ENCODE measurements at regions not wholly inside any gene's neighbourhood (a gene's known extent, or its start where the extent isn't known, plus 50 kb on each side); places are given as distances from the start of the nearest gene placed in this dataset.
"Not testable (repeated sequence)": the region's sequence is repeated elsewhere in the genome, so short reads cannot be mapped to it uniquely, and the experiment has no call there.

DNA sequence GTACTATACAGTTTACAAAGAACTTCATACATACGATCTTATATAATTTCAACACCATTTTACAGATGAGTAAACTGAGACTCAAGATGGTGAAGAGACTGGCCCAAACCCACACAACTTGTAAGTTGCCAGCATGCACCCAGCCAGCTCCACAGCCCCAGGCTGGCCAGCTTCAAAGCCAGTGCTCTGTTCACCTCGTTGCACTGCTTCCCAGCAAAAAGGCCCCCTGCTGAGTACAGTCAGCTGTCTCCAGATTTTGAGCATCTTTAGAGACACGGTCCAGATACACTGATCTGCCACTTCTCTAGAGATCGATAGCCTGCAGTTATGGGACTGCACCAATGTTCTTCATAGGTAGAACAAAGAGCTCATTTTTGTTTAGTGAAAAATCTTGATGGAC, 257.2 kb upstream of the CHAC2 start:
- WGBS, 2 donors, result 68 to 70% methylated on average over 4 of the region's 4 CpGs
- TF ChIP-seq CTCF (IDR thresholded peaks at IDR 0.05), result no peak
- Histone ChIP-seq H3K27me3 (no peaks in the 10 kb centered on the region), H3K4me1 (peaks cover 0 to under 1% (median 0%) of the 10 kb centered on the region in 9 donors), H3K4me3 (no peak overlapping the region), H3K36me3 (no peaks in the 10 kb centered on the region), H3K27ac (no peak overlapping the region), H3K9me3 (no peaks in the 10 kb centered on the region)
- DNase-seq (no peak), ATAC-seq (no peak)
- intact Hi-C loops (cut with DNase I), result no loop called here

- Histone ChIP-seq H3K4me3 (no peak overlapping the region), H3K27me3 (no peaks in the 10 kb centered on the region), H3K36me3 (no peaks in the 10 kb centered on the region), H3K9me3 (no peaks in the 10 kb centered on the region), H3K4me1 (no peaks in the 10 kb centered on the region), H3K27ac (no peak overlapping the region)
- TF ChIP-seq CTCF (IDR thresholded peaks at IDR 0.05), result no peak
- DNase-seq (no peak), ATAC-seq (no peak)
- intact Hi-C loops (cut with DNase I), result no loop called here
- WGBS, 2 donors, result 87 to 90% methylated on average over 9 of the region's 9 CpGs
These were observed 257.7 kb upstream of the CHAC2 start for GRCh38 chr2:53509831-53510388.

- Histone ChIP-seq H3K4me1 (no peaks in the 10 kb centered on the region), H3K9me3 (no peaks in the 10 kb centered on the region), H3K36me3 (no peaks in the 10 kb centered on the region), H3K4me3 (no peak overlapping the region), H3K27me3 (no peaks in the 10 kb centered on the region), H3K27ac (no peak overlapping the region)
- WGBS, 2 donors, result 69 to 79% methylated on average over 3 of the region's 3 CpGs
- peak in 1 of 9 donors; percentile 7 for TF ChIP-seq CTCF (IDR thresholded peaks at IDR 0.05)
- intact Hi-C loops (cut with DNase I), result no loop called here
- ATAC-seq (peak in 1 of 8 donors; percentile 37), DNase-seq (no peak)
These were observed 258.9 kb upstream of the CHAC2 start for GRCh38 chr2:53508667-53509066.

DNA sequence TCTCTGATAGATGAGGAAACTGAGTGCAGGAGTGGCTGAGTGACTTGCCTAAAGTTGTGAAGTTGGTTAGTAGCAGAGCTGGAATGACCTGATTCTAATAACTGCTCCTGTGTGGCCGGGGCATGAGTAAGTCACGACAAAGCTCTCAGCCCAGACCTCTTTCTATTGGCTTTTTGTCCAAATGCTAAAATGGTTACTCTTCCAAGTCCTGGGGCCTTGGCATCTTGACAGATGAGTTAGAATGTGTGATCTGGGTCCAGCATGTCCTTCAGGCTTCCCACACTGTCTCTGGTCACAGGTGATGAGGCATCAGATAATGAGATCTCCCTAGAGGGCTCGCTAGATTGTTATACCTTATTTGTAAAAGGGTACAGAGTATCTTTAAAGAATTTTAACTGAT, 260.5 kb upstream of the CHAC2 start:
- H3K4me3 ChIP-seq; H3K27me3 ChIP-seq; intact Hi-C loops (cut with DNase I); DNase-seq; H3K27ac ChIP-seq; H3K36me3 ChIP-seq; H3K4me1 ChIP-seq; ATAC-seq; H3K9me3 ChIP-seq: not testable (repeated sequence)
- 84 to 85% methylated on average over 3 of the region's 3 CpGs for WGBS, 2 donors

GRCh38 chr2:53505826-53506225, 261.8 kb upstream of the CHAC2 start:
- ATAC-seq (no peak), DNase-seq (no peak)
- intact Hi-C loops (cut with DNase I), result no loop called here
- Histone ChIP-seq H3K27me3 (no peaks in the 10 kb centered on the region), H3K27ac (no peak overlapping the region), H3K36me3 (no peaks in the 10 kb centered on the region), H3K4me3 (no peak overlapping the region), H3K9me3 (no peaks in the 10 kb centered on the region), H3K4me1 (no peaks in the 10 kb centered on the region)
- 93% methylated on average over 3 of the region's 3 CpGs for WGBS, 2 donors
- no peak for TF ChIP-seq CTCF (IDR thresholded peaks at IDR 0.05)
